T-helper 2 cell treated with Interferon-gamma antibody and Interleukin-4, amounts not matched to agents 5 μg/mL and 100 μg/mL, for 36 hours (primary cell): ENCODE measurements at regions not wholly inside any gene's neighbourhood (a gene's known extent, or its start where the extent isn't known, plus 50 kb on each side); places are given as distances from the start of the nearest gene placed in this dataset.

Source experiments
- DNase-seq: peaks from one replicate; pipeline ENCODE4 v3.0.0; 2021; ENCODE audit warnings: low spot score
- H3K27ac Mint-ChIP-seq: one replicate; pipeline ENCODE4 v1.8.0; 2021; ENCODE audit warnings: mild to moderate bottlenecking, mixed read lengths
- H3K27me3 Mint-ChIP-seq: one replicate; pipeline ENCODE4 v1.8.0; 2021; ENCODE audit warnings: low read depth, mixed read lengths
- H3K36me3 Mint-ChIP-seq: one replicate; pipeline ENCODE4 v1.8.0; 2021; ENCODE audit warnings: low read depth, mixed read lengths
- H3K4me1 Mint-ChIP-seq: one replicate; pipeline ENCODE4 v1.8.0; 2021; ENCODE audit warnings: low read depth, mixed read lengths
- H3K4me3 Mint-ChIP-seq: one replicate; pipeline ENCODE4 v1.8.0; 2022; ENCODE audit warnings: mild to moderate bottlenecking, moderate library complexity, mixed read lengths
- H3K9me3 Mint-ChIP-seq: one replicate; pipeline ENCODE4 v1.8.0; 2021; ENCODE audit warnings: mixed read lengths

DNA sequence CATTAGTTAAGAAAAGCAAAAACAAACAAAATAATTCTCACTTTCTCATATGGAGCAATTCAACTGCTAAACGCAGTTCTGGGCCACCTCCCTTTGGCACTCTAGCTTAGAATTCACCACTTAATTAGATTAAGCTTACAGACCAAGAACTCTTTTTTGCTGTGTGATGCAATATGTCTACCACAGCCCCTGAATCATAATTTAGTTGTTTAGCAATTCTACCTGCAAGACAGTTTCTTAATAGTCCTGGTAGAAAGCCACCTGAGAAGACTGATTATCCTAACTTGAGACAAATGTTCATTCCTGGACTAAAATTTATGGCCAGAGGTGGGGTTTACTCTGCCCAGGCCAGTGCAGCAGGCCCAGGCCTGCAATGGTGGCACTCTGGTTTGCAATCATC, 205.9 kb downstream of the HS3ST3A1 start:
- Mint-ChIP-seq H3K9me3 (no peaks in the 10 kb centered on the region), H3K4me3 (no peak overlapping the region), H3K4me1 (no peaks in the 10 kb centered on the region), H3K36me3 (no peaks in the 10 kb centered on the region), H3K27me3 (no peaks in the 10 kb centered on the region), H3K27ac (no peak overlapping the region)
- DNase-seq = no peak

GRCh38 chr17:13395346-13395745, 206.4 kb downstream of the HS3ST3A1 start:
- Mint-ChIP-seq H3K27me3 (no peaks in the 10 kb centered on the region), H3K9me3 (no peaks in the 10 kb centered on the region)

DNA sequence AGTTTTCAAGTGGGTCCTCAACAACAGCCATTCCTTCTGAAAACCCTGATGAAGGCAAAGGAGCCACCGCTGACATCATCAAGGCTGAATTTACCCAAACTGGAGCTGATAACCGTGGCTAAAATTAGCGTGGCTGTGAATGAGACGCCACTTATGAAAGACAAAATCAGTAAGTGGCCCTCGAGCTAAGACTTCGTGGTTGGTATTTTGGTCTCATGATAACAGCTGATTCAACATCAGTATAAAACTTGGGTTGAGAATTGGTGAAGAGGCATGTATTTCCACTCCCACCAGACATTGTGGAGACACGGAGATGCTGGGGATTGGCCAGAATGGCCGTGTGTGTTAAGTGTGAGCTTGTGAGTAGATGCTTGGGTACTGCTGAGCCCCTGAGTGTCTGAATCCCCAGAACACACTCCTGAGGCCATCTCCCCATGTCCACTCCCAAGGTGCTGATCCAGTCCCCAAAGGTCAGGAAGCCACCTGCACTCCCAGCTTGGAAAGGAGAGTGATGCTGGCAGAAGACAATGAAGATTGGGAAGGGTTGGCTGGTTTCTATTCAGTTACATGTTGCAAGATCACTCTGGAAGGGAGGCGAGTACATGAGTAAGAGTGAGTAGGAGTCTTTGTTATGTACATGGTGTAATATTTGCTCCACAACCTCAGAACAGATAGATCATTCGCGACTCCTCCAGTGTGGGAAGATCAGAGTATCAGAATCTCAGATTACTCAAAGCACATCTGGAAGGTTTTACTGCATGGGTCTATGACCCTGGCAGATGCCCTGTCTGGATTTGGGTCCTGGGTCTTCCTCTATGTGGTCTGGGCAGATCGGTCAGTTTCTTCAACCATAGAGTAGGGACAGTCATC, 207.7 kb downstream of the HS3ST3A1 start:
- Mint-ChIP-seq H3K27ac (no peak overlapping the region), H3K27me3 (no peaks in the 10 kb centered on the region), H3K36me3 (no peaks in the 10 kb centered on the region), H3K4me1 (no peaks in the 10 kb centered on the region), H3K9me3 (no peaks in the 10 kb centered on the region), H3K4me3 (no peak overlapping the region)
- DNase-seq = no peak

More at GRCh38 chr17:13395346-13395745, 206.4 kb downstream of the HS3ST3A1 start:
- no peaks in the 10 kb centered on the region for H3K36me3 Mint-ChIP-seq
- H3K4me3 Mint-ChIP-seq = no peak overlapping the region
- H3K4me1 Mint-ChIP-seq = no peaks in the 10 kb centered on the region
- DNase-seq = no peak
- no peak overlapping the region for H3K27ac Mint-ChIP-seq

DNA sequence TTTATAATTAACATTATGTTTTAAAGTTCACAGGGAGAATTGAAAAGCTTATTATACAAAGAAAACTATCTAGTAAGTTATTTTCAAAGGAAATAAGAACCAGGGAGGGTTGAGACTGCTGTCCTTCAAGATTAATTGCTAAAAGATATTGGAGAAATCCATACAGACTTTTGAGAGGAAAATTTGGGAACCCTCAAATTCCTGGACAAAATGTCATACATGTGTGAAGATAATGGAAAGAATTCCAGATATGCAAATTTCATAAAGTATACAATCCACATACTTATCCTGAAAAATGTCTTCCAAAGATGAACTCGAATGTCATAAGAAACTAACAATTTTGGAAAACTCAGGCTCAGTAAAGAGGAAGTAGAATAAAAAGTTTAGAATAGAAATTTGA, 213.8 kb downstream of the HS3ST3A1 start:
- no peak for DNase-seq
- Mint-ChIP-seq H3K27ac (no peak overlapping the region), H3K4me1 (no peaks in the 10 kb centered on the region), H3K9me3 (no peaks in the 10 kb centered on the region), H3K27me3 (no peaks in the 10 kb centered on the region), H3K4me3 (no peak overlapping the region), H3K36me3 (no peaks in the 10 kb centered on the region)

- DNase-seq = no peak
- no peaks in the 10 kb centered on the region for H3K36me3 Mint-ChIP-seq
- no peak overlapping the region for H3K4me3 Mint-ChIP-seq
- H3K4me1 Mint-ChIP-seq = no peaks in the 10 kb centered on the region
- no peaks in the 10 kb centered on the region for H3K9me3 Mint-ChIP-seq
- no peak overlapping the region for H3K27ac Mint-ChIP-seq
- no peaks in the 10 kb centered on the region for H3K27me3 Mint-ChIP-seq
Observed at GRCh38 chr17:13387236-13387635, 214.5 kb downstream of the HS3ST3A1 start.

DNA sequence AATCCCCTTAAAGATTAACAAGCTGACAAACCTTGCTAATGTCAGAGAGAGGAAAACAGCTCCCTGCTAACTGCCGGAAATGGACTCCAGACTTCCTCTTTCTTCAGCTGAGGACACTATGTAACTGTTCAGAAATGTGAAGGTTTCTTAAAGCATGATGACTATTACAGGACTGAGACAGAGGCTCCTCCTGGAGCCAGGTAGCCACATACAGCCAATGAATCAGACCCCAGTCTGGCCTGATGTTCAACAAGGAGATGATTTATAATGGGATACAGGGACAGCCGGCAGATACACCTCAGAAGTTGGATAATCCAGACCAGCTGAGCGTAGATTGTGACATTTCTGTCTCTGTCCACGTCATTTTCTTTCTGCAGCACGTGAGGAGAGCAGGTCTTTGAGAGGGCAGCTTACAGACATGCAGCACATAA, 216.2 kb downstream of the HS3ST3A1 start:
- Mint-ChIP-seq H3K4me1 (no peaks in the 10 kb centered on the region), H3K36me3 (no peaks in the 10 kb centered on the region), H3K4me3 (no peak overlapping the region), H3K9me3 (no peaks in the 10 kb centered on the region), H3K27me3 (no peaks in the 10 kb centered on the region), H3K27ac (no peak overlapping the region)
- DNase-seq = no peak

DNA sequence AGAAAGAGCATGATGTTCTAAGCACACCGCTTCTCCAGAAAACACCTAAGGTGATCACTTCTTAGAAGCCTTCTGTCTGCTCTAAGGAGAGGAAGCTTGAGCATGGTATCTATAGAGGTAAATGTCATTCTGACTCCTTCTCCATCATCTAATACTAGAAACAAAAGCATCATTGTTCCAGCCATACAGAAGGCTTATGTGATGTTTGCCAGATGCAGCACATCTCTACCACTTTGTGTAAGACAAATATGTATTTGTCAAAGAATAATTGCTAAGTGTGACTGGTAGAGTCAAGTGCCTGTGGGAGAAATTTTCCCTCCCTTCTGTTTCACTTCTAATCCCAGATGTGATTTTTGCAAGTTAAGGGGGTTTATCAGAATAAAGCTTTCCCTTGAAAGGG, 217.1 kb downstream of the HS3ST3A1 start:
- no peaks in the 10 kb centered on the region for H3K27me3 Mint-ChIP-seq
- no peaks in the 10 kb centered on the region for H3K9me3 Mint-ChIP-seq
- no peak overlapping the region for H3K27ac Mint-ChIP-seq
- peaks cover 1% of the 10 kb centered on the region for H3K4me1 Mint-ChIP-seq
- H3K36me3 Mint-ChIP-seq = no peaks in the 10 kb centered on the region
- H3K4me3 Mint-ChIP-seq = no peak overlapping the region
- no peak for DNase-seq

DNA sequence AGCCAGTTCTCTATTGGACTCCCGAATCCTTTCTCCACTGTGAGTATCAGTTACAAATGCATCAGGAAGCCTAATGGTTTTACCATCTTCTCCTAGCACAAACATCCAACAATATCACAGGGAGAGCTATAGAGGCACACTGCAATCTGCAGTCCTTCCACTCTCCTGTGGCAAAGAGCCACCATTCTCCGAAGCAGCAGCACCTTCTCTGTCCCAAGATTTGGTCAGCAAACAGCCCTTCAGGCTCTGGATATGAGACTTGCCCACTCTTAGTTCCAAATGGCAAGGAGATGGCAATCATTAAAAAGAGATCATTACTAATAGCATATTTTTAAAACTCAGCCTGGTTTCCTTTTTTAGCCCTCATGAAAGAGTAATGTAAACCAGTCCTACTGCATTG, 223.4 kb downstream of the HS3ST3A1 start:
- H3K4me3 Mint-ChIP-seq = no peak overlapping the region
- no peaks in the 10 kb centered on the region for H3K9me3 Mint-ChIP-seq
- DNase-seq = no peak
- H3K4me1 Mint-ChIP-seq = peaks cover 1% of the 10 kb centered on the region
- no peaks in the 10 kb centered on the region for H3K27me3 Mint-ChIP-seq
- no peak overlapping the region for H3K27ac Mint-ChIP-seq
- no peaks in the 10 kb centered on the region for H3K36me3 Mint-ChIP-seq

GRCh38 chr17:13374203-13375143, 227.3 kb downstream of the HS3ST3A1 start:
- Mint-ChIP-seq H3K4me1 (no peaks in the 10 kb centered on the region), H3K36me3 (no peaks in the 10 kb centered on the region), H3K27me3 (no peaks in the 10 kb centered on the region), H3K4me3 (no peak overlapping the region), H3K9me3 (no peaks in the 10 kb centered on the region), H3K27ac (no peak overlapping the region)
- DNase-seq = no peak

DNA sequence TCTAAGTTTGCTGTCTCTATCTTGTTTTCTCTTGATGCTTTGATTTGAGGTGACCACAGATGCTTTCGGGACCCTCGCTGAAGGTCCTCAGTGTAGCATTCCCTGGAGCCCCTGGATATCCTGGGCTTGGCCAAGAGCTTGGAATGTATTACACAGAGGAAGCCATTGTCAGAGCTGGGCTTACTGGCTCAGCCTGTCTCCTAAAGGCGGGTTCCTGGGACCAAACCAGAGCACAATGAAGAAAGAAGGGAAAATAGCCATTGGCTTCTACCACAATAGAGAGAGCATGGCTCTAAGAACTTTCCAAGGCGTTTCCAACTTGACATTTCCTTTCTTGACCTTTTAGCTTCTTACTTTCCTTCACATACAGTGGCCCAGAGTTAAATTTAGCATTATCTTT, 229.3 kb downstream of the HS3ST3A1 start:
- H3K27ac Mint-ChIP-seq = no peak overlapping the region
- H3K4me3 Mint-ChIP-seq = no peak overlapping the region
- no peaks in the 10 kb centered on the region for H3K9me3 Mint-ChIP-seq
- H3K27me3 Mint-ChIP-seq = no peaks in the 10 kb centered on the region
- H3K36me3 Mint-ChIP-seq = no peaks in the 10 kb centered on the region
- H3K4me1 Mint-ChIP-seq = no peaks in the 10 kb centered on the region
- DNase-seq = no peak

GRCh38 chr17:13367154-13367553, 234.6 kb downstream of the HS3ST3A1 start:
- H3K27me3 Mint-ChIP-seq = no peaks in the 10 kb centered on the region

GRCh38 chr17:13365331-13365730, 236.4 kb downstream of the HS3ST3A1 start:
- no peaks in the 10 kb centered on the region for H3K36me3 Mint-ChIP-seq
- no peak overlapping the region for H3K27ac Mint-ChIP-seq
- H3K27me3 Mint-ChIP-seq = no peaks in the 10 kb centered on the region
- H3K4me3 Mint-ChIP-seq = no peak overlapping the region
- no peaks in the 10 kb centered on the region for H3K4me1 Mint-ChIP-seq
- DNase-seq = no peak
- no peaks in the 10 kb centered on the region for H3K9me3 Mint-ChIP-seq

More at GRCh38 chr17:13367154-13367553, 234.6 kb downstream of the HS3ST3A1 start:
- Mint-ChIP-seq H3K9me3 (no peaks in the 10 kb centered on the region), H3K36me3 (no peaks in the 10 kb centered on the region), H3K4me1 (no peaks in the 10 kb centered on the region), H3K4me3 (no peak overlapping the region), H3K27ac (no peak overlapping the region)
- no peak for DNase-seq

- no peaks in the 10 kb centered on the region for H3K36me3 Mint-ChIP-seq
- no peaks in the 10 kb centered on the region for H3K4me1 Mint-ChIP-seq
- no peaks in the 10 kb centered on the region for H3K9me3 Mint-ChIP-seq
- no peak overlapping the region for H3K27ac Mint-ChIP-seq
- H3K4me3 Mint-ChIP-seq = no peak overlapping the region
- no peaks in the 10 kb centered on the region for H3K27me3 Mint-ChIP-seq
- no peak for DNase-seq
Observed at GRCh38 chr17:13363771-13364170, 238.0 kb downstream of the HS3ST3A1 start.
